ENCODE measurements at regions not wholly inside any gene's neighbourhood (a gene's known extent, or its start where the extent isn't known, plus 50 kb on each side); places are given as distances from the start of the nearest gene placed in this dataset.

DNA sequence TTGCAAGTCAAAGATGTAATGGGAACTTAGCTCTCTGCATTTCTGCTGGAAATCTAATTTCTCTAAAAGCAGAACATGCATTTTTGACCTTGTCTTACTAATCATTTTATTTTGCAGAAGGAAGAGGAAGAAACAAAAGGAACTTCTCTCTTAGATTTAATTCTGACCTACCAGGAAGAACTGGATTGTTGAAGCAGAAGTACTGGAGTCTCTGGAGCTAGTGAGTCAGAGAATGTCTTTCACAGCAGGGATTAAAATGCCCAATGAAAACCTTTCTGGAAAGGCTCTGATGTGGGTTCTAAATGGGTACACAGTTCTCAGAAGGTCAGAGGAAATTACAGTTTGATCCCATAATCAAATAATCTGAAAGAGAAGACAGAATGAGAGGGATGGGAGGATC, 70.8 kb upstream of the GNG2 start:
- no peak for ATAC-seq (ENCODE audit: insufficient read depth, low read depth)
- no peaks in the 10 kb centered on the region for H3K4me1 ChIP-seq (ENCODE audit: insufficient read depth, low read length)

DNA sequence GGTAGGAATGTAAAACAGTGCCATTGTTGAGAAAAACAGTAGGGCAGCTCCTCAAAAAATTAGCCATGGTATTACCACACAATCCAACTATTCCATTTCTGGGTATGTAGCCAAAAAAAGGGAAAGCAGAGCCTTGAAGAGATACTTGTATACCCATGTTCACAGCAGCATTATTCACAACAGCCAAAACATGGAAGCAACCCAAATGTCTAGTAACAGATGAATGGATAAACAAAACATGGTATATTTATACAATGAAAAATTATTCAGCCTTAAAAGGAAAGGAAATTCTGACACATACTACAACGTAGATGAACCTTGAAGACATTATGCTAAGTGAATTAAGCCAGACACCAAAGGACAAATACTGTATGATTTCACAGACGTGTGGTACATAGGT, 67.6 kb upstream of the GNG2 start:
- Histone ChIP-seq H4K20me1 (ENCODE audit: insufficient read depth, low read length) (no peaks in the 10 kb centered on the region), H2AFZ (ENCODE audit: low read depth, low read length) (no peak overlapping the region), H3K27ac (ENCODE audit: low read length) (no peak overlapping the region), H3K9me3 (ENCODE audit: insufficient read depth, low read length, severe bottlenecking) (peaks cover under 1% of the 10 kb centered on the region), H3K27me3 (ENCODE audit: insufficient read depth, low read length, poor library complexity) (no peaks in the 10 kb centered on the region), H3K4me1 (ENCODE audit: insufficient read depth, low read length) (no peaks in the 10 kb centered on the region), H3K4me2 (ENCODE audit: insufficient read depth, low read length) (no peak overlapping the region), H3K36me3 (ENCODE audit: insufficient read depth, low read length) (no peaks in the 10 kb centered on the region), H3K9ac (ENCODE audit: low read depth, low read length) (no peak overlapping the region), H3K4me3 (ENCODE audit: low read depth in 1 of 2, low read length in 2 of 2) (no peak overlapping the region), H3K79me2 (ENCODE audit: insufficient read depth, low read length) (no peaks in the 10 kb centered on the region)
- TF ChIP-seq, protein P1, sequence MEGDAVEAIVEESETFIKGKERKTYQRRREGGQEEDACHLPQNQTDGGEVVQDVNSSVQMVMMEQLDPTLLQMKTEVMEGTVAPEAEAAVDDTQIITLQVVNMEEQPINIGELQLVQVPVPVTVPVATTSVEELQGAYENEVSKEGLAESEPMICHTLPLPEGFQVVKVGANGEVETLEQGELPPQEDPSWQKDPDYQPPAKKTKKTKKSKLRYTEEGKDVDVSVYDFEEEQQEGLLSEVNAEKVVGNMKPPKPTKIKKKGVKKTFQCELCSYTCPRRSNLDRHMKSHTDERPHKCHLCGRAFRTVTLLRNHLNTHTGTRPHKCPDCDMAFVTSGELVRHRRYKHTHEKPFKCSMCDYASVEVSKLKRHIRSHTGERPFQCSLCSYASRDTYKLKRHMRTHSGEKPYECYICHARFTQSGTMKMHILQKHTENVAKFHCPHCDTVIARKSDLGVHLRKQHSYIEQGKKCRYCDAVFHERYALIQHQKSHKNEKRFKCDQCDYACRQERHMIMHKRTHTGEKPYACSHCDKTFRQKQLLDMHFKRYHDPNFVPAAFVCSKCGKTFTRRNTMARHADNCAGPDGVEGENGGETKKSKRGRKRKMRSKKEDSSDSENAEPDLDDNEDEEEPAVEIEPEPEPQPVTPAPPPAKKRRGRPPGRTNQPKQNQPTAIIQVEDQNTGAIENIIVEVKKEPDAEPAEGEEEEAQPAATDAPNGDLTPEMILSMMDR (IDR thresholded peaks at IDR 0.05; ENCODE audit: borderline replicate concordance, extremely low read depth, low read length, poor library complexity, severe bottlenecking) = no peak
- TF ChIP-seq EZH2 (IDR thresholded peaks at IDR 0.05; ENCODE audit: borderline replicate concordance, low read depth, low read length, severe bottlenecking) = no peak
- no peak for DNase-seq
- no peak for ATAC-seq (ENCODE audit: insufficient read depth, low read depth)

More for the DNA sequence above, 70.8 kb upstream of the GNG2 start:
- Histone ChIP-seq H3K4me2 (ENCODE audit: insufficient read depth, low read length) (no peak overlapping the region), H3K9ac (ENCODE audit: low read depth, low read length) (no peak overlapping the region), H3K4me3 (ENCODE audit: low read depth in 1 of 2, low read length in 2 of 2) (no peak overlapping the region), H3K9me3 (ENCODE audit: insufficient read depth, low read length, severe bottlenecking) (peaks cover 21% of the 10 kb centered on the region), H3K36me3 (ENCODE audit: insufficient read depth, low read length) (no peaks in the 10 kb centered on the region), H3K27me3 (ENCODE audit: insufficient read depth, low read length, poor library complexity) (no peaks in the 10 kb centered on the region), H2AFZ (ENCODE audit: low read depth, low read length) (no peak overlapping the region), H3K79me2 (ENCODE audit: insufficient read depth, low read length) (no peaks in the 10 kb centered on the region), H4K20me1 (ENCODE audit: insufficient read depth, low read length) (no peaks in the 10 kb centered on the region), H3K27ac (ENCODE audit: low read length) (no peak overlapping the region)
- DNase-seq = no peak
- no peak for TF ChIP-seq EZH2 (IDR thresholded peaks at IDR 0.05; ENCODE audit: borderline replicate concordance, low read depth, low read length, severe bottlenecking)
- TF ChIP-seq, protein P1 (IDR thresholded peaks at IDR 0.05; ENCODE audit: borderline replicate concordance, extremely low read depth, low read length, poor library complexity, severe bottlenecking) = no peak

DNA sequence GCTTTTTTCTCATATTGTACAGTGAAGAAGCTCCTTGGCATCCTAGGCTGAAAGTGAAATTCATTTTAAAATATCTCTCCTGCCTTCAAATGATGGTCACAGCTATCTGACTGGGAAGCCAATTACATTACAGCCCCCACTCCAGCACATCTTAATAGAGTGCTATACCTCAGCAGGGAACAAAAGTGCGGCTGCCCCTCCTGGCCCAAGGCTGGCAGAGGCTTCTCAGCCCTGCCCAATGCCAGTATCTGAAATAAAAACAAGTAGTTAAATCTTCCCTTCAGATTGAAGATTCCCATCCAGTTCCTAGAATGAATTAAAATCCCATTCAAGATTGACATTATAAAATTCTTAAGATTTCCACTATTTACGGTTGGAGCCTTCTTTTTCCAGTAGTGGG, 54.9 kb upstream of the GNG2 start:
- no peaks in the 10 kb centered on the region for H3K27me3 ChIP-seq (ENCODE audit: insufficient read depth, low read length, poor library complexity)
- H3K4me3 ChIP-seq (ENCODE audit: low read depth in 1 of 2, low read length in 2 of 2) = no peak overlapping the region
- no peaks in the 10 kb centered on the region for H4K20me1 ChIP-seq (ENCODE audit: insufficient read depth, low read length)
- ATAC-seq (ENCODE audit: insufficient read depth, low read depth) (no peak), DNase-seq (no peak)
- no peak overlapping the region for H3K27ac ChIP-seq (ENCODE audit: low read length)
- TF ChIP-seq, protein P1 (IDR thresholded peaks at IDR 0.05; ENCODE audit: borderline replicate concordance, extremely low read depth, low read length, poor library complexity, severe bottlenecking) = peak; percentile 50
- no peak for TF ChIP-seq EZH2 (IDR thresholded peaks at IDR 0.05; ENCODE audit: borderline replicate concordance, low read depth, low read length, severe bottlenecking)
- no peaks in the 10 kb centered on the region for H3K9me3 ChIP-seq (ENCODE audit: insufficient read depth, low read length, severe bottlenecking)
- H3K9ac ChIP-seq (ENCODE audit: low read depth, low read length) = no peak overlapping the region
- H2AFZ ChIP-seq (ENCODE audit: low read depth, low read length) = no peak overlapping the region
- H3K36me3 ChIP-seq (ENCODE audit: insufficient read depth, low read length) = no peaks in the 10 kb centered on the region
- no peaks in the 10 kb centered on the region for H3K4me1 ChIP-seq (ENCODE audit: insufficient read depth, low read length)
- H3K4me2 ChIP-seq (ENCODE audit: insufficient read depth, low read length) = no peak overlapping the region
- H3K79me2 ChIP-seq (ENCODE audit: insufficient read depth, low read length) = no peaks in the 10 kb centered on the region

Data from DND-41 (cell line).